NCI-H146 (cell line): ENCODE measurements at regions not wholly inside any gene's neighbourhood (a gene's known extent, or its start where the extent isn't known, plus 50 kb on each side); places are given as distances from the start of the nearest gene placed in this dataset.

Experiments used
- DNase-seq: peaks from one replicate; lab custom pipeline; 2025; lab: John Stamatoyannopoulos, UW

- no peak for DNase-seq
These were observed 422.1 kb downstream of the COG6 start for GRCh38 chr13:40077396-40078027.

- DNase-seq: no peak
These were observed 424.3 kb downstream of the COG6 start for GRCh38 chr13:40079721-40080120.

GRCh38 chr13:40080676-40081075, 425.2 kb downstream of the COG6 start:
- DNase-seq: no peak

- DNase-seq: no peak
These were observed 427.2 kb downstream of the COG6 start for GRCh38 chr13:40082639-40083038.

- DNase-seq: no peak
These were observed 428.4 kb downstream of the COG6 start for GRCh38 chr13:40083841-40084240.

GRCh38 chr13:40084934-40085333, 429.5 kb downstream of the COG6 start:
- DNase-seq: no peak

GRCh38 chr13:40087091-40088002, 431.9 kb downstream of the COG6 start:
- DNase-seq: peak; percentile 10

GRCh38 chr13:40094056-40094455, 438.6 kb downstream of the COG6 start:
- DNase-seq: no peak

GRCh38 chr13:40095695-40096356, 440.4 kb downstream of the COG6 start:
- no peak for DNase-seq

- DNase-seq: no peak
These were observed 441.0 kb downstream of the COG6 start for GRCh38 chr13:40096357-40096901.

- DNase-seq: no peak
These were observed 442.8 kb downstream of the COG6 start for GRCh38 chr13:40098246-40098645.

- DNase-seq: no peak
These were observed 446.4 kb downstream of the COG6 start for GRCh38 chr13:40101708-40102359.

GRCh38 chr13:40102360-40102727, 446.9 kb downstream of the COG6 start:
- DNase-seq: no peak

- no peak for DNase-seq
These were observed 447.4 kb downstream of the COG6 start for GRCh38 chr13:40102854-40103253.

GRCh38 chr13:40103864-40104263, 448.4 kb downstream of the COG6 start:
- no peak for DNase-seq

- no peak for DNase-seq
These were observed 449.8 kb downstream of the COG6 start for GRCh38 chr13:40105231-40105630.

GRCh38 chr13:40109351-40109844, 453.9 kb downstream of the COG6 start:
- DNase-seq: no peak

GRCh38 chr13:40113643-40114304, 458.3 kb downstream of the COG6 start:
- DNase-seq: no peak

GRCh38 chr13:40114305-40114896, 458.9 kb downstream of the COG6 start:
- DNase-seq: no peak

- no peak for DNase-seq
These were observed 460.0 kb downstream of the COG6 start for GRCh38 chr13:40115426-40115825.

GRCh38 chr13:40116008-40116407, 460.5 kb downstream of the COG6 start:
- no peak for DNase-seq
